DOHH2 (cell line): ENCODE measurements at regions not wholly inside any gene's neighbourhood (a gene's known extent, or its start where the extent isn't known, plus 50 kb on each side); places are given as distances from the start of the nearest gene placed in this dataset.

Experiments used
- H3F3A ChIP-seq: fragments of 200-600 bp; sonication (generic), shearing (Covaris generic); 2 replicates; pipeline ENCODE4 v1.6.0; 2016; ENCODE audit warnings: antibody characterized with exemption, mild to moderate bottlenecking; ENCODE audit not compliant: control insufficient read depth, insufficient read depth
- H3K27ac ChIP-seq: fragments of 200-600 bp; sonication (generic); 2 replicates; pipeline ENCODE4 v1.5.1; 2014; ENCODE audit warnings: low read depth, mild to moderate bottlenecking, low read length, moderate library complexity
- H3K27me3 ChIP-seq: fragments of 200-600 bp; sonication (generic); 2 replicates; pipeline ENCODE4 v1.6.1; 2014; ENCODE audit warnings: mild to moderate bottlenecking, low read length, mixed read lengths; ENCODE audit not compliant: control insufficient read depth
- H3K36me3 ChIP-seq: fragments of 200-600 bp; sonication (generic); 2 replicates; pipeline ENCODE4 v1.6.1; 2014; ENCODE audit warnings: mild to moderate bottlenecking, low read length, moderate library complexity, mixed read lengths; ENCODE audit not compliant: control insufficient read depth
- H3K4me1 ChIP-seq: fragments of 200-600 bp; sonication (generic); 2 replicates; pipeline ENCODE4 v1.6.1; 2014; ENCODE audit warnings: mild to moderate bottlenecking, low read length, mixed read lengths; ENCODE audit not compliant: control insufficient read depth
- H3K4me2 ChIP-seq: fragments of 200-600 bp; sonication (generic); 2 replicates; pipeline ENCODE4 v1.6.0; 2014; ENCODE audit warnings: mild to moderate bottlenecking, low read length, moderate library complexity
- H3K4me3 ChIP-seq: fragments of 200-600 bp; sonication (generic); 2 replicates; pipeline ENCODE4 v1.5.1; 2014; ENCODE audit warnings: mild to moderate bottlenecking, low read length, mixed read lengths
- H3K79me2 ChIP-seq: fragments of 200-600 bp; sonication (generic); 2 replicates; pipeline ENCODE4 v1.6.1; 2014; ENCODE audit warnings: mild to moderate bottlenecking, low read length, mixed read lengths; ENCODE audit not compliant: control insufficient read depth
- H3K9me2 ChIP-seq: fragments of 200-600 bp; sonication (generic); replicated peaks from 2 replicates; pipeline ENCODE4 v1.6.1; 2014; ENCODE audit warnings: mild to moderate bottlenecking, low read length, mixed read lengths; ENCODE audit not compliant: control insufficient read depth
- H3K9me3 ChIP-seq: fragments of 200-600 bp; sonication (generic); 2 replicates; pipeline ENCODE4 v1.6.1; 2014; ENCODE audit warnings: antibody characterized with exemption, low read length, mixed read lengths; ENCODE audit not compliant: control insufficient read depth, insufficient read depth
- H4K20me1 ChIP-seq: fragments of 200-600 bp; sonication (generic); 2 replicates; pipeline ENCODE4 v1.6.0; 2014; ENCODE audit warnings: low read depth, mild to moderate bottlenecking, antibody characterized with exemption, low read length, moderate library complexity; ENCODE audit not compliant: control insufficient read depth, insufficient read depth
- EZH2phosphoT487 ChIP-seq: fragments of 200-600 bp; sonication (generic); IDR thresholded peaks from 2 replicates; pipeline ENCODE4 v1.6.1; 2017; ENCODE audit warnings: borderline replicate concordance, mild to moderate bottlenecking, antibody characterized with exemption, low read length, moderate library complexity, mixed read lengths
- TF ChIP-seq, protein P1 (sequence below): fragments of 200-600 bp; sonication (generic); IDR thresholded peaks from one replicate; pipeline ENCODE4 v1.5.1; 2014; ENCODE audit warnings: antibody characterized with exemption, mild to moderate bottlenecking, low read depth, low read length; ENCODE audit not compliant: poor library complexity, severe bottlenecking

DNA sequence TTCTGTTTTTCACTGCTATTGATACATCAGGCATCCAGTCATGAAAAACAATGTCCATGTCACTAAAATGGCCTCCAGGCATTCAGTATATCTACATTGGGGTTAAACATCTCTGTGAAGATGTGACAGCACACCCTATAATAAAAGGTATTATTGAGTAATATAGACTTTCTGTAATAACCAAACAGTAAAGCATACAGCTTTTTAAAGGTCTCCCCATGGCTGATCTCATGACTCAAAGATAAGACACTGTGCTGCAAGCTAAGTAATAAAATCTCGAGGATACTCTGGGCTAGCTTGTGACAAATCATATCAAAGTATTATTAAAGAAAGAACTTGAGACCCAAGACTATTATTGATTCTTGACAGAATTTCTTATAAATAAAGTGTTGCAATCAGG, 613.1 kb upstream of the PKN2 start:
- H4K20me1 ChIP-seq: no peaks in the 10 kb centered on the region
- H3K36me3 ChIP-seq: no peaks in the 10 kb centered on the region
- H3K9me2 ChIP-seq: no peaks in the 10 kb centered on the region
- no peaks in the 10 kb centered on the region for H3K4me1 ChIP-seq
- no peaks in the 10 kb centered on the region for H3K9me3 ChIP-seq
- no peaks in the 10 kb centered on the region for H3F3A ChIP-seq
- no peak overlapping the region for H3K4me3 ChIP-seq
- H3K4me2 ChIP-seq: no peak overlapping the region
- H3K79me2 ChIP-seq: no peaks in the 10 kb centered on the region
- H3K27me3 ChIP-seq: peaks cover 2% of the 10 kb centered on the region; the same call in 1 of the 2 replicates
- H3K27ac ChIP-seq: no peak overlapping the region
- TF ChIP-seq, protein P1, sequence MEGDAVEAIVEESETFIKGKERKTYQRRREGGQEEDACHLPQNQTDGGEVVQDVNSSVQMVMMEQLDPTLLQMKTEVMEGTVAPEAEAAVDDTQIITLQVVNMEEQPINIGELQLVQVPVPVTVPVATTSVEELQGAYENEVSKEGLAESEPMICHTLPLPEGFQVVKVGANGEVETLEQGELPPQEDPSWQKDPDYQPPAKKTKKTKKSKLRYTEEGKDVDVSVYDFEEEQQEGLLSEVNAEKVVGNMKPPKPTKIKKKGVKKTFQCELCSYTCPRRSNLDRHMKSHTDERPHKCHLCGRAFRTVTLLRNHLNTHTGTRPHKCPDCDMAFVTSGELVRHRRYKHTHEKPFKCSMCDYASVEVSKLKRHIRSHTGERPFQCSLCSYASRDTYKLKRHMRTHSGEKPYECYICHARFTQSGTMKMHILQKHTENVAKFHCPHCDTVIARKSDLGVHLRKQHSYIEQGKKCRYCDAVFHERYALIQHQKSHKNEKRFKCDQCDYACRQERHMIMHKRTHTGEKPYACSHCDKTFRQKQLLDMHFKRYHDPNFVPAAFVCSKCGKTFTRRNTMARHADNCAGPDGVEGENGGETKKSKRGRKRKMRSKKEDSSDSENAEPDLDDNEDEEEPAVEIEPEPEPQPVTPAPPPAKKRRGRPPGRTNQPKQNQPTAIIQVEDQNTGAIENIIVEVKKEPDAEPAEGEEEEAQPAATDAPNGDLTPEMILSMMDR: no peak
- TF ChIP-seq EZH2phosphoT487: no peak

- Histone ChIP-seq H3K4me3 (no peak overlapping the region), H3K27ac (no peak overlapping the region), H3K9me2 (no peaks in the 10 kb centered on the region), H3F3A (no peaks in the 10 kb centered on the region), H4K20me1 (no peaks in the 10 kb centered on the region), H3K36me3 (no peaks in the 10 kb centered on the region), H3K4me2 (no peak overlapping the region), H3K79me2 (no peaks in the 10 kb centered on the region), H3K4me1 (no peaks in the 10 kb centered on the region), H3K27me3 (peaks cover 2% of the 10 kb centered on the region; the same call in 1 of the 2 replicates), H3K9me3 (no peaks in the 10 kb centered on the region)
- TF ChIP-seq, protein P1: no peak
- no peak for TF ChIP-seq EZH2phosphoT487
Observed at GRCh38 chr1:88074661-88075060, 609.4 kb upstream of the PKN2 start.

DNA sequence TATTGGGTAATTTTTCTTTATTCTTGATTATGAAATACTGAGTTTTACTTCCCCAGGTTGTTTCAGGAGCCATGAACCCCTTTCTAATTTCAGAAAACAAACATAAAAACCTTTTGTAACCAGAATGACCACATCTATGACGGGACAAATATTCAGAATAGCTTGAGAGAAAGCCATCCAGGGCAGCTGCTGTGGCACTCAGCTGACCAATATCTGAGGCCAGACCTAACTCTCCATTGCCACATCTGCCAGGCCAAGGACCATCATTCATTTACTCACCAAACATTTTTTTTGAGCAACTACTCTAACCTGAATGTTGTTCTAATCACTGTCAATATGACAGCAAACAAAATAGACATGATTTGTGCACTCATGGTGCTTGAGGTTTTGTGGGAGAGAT, 608.3 kb upstream of the PKN2 start:
- H3K4me2 ChIP-seq: no peak overlapping the region
- no peak overlapping the region for H3K4me3 ChIP-seq
- H3K9me3 ChIP-seq: no peaks in the 10 kb centered on the region
- no peaks in the 10 kb centered on the region; the same call in 1 of the 2 replicates for H3K27me3 ChIP-seq
- no peaks in the 10 kb centered on the region for H3K9me2 ChIP-seq
- no peaks in the 10 kb centered on the region for H3K4me1 ChIP-seq
- H3K27ac ChIP-seq: no peak overlapping the region
- H3F3A ChIP-seq: no peaks in the 10 kb centered on the region
- no peaks in the 10 kb centered on the region for H4K20me1 ChIP-seq
- TF ChIP-seq EZH2phosphoT487: no peak
- TF ChIP-seq, protein P1: no peak
- no peaks in the 10 kb centered on the region for H3K36me3 ChIP-seq
- H3K79me2 ChIP-seq: no peaks in the 10 kb centered on the region
